HG02759 (cell line): ENCODE measurements at regions not wholly inside any gene's neighbourhood (a gene's known extent, or its start where the extent isn't known, plus 50 kb on each side); places are given as distances from the start of the nearest gene placed in this dataset.

Source experiments
- ATAC-seq: cut with Tn5 transposase; IDR thresholded peaks from one replicate; pipeline ENCODE4 v1.9.1; 2021; ENCODE audit warnings: mild to moderate bottlenecking, moderate library complexity; ENCODE audit not compliant: unreplicated experiment

DNA sequence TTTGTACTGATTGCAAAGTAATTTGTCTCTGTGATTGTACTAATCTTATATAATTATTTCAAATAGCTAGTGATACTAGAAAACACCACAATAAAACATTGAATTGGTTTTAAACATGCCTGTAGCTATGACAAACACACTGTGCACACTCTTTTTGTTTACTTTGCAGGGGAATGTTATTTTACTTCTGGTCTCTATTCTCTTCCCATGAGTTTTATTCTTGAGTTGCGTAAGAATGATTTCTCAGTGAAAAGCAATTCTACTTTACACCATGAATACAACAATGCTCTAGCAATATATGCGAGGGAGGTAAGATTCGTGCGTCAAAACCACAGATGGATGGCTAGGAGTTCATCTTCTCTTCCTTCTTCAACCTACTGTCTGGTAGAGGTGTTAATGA lies 68.4 kb upstream of the PHACTR1 start:
- ATAC-seq: no peak

GRCh38 chr6:12649325-12649724 lies 67.2 kb upstream of the PHACTR1 start:
- ATAC-seq: no peak

- no peak for ATAC-seq
Observed at GRCh38 chr6:12653486-12653885, 63.1 kb upstream of the PHACTR1 start.

DNA sequence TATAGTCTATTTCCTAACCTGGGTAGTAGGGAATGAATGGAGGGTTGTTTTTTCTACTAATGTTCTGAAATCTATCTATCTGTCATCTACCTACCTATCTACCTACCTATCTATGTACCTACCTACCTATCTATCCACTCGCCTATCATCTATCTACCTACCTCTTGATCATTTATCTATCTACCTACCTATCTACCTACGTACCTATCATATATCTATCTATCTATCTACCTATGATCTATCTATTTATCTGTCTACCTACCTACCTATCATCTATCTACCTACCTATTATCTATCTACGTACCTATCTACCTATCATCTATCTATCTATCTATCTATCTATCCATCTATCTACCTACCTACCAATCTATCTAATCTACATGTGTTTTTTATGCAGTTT lies 62.5 kb upstream of the PHACTR1 start:
- ATAC-seq: no peak

DNA sequence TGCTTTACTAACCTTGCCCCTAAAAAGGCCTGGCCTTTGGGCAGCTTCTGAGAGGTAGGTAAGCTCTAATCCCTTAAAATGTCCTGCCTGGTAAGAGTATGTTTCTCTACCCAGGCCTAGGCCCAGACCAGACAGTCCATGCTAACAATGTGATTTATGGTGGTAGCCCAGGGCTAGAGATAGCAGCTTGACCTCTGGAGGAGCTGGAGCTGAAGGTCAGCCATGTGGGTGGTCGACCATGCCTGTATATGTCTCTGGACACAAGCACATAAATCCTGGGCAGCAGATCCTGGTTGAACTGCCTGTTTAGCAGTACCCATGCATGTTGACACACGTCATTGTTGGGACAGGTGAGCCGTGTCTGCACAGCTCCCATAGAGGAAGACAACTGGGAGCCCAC lies 62.1 kb upstream of the PHACTR1 start:
- no peak for ATAC-seq

DNA sequence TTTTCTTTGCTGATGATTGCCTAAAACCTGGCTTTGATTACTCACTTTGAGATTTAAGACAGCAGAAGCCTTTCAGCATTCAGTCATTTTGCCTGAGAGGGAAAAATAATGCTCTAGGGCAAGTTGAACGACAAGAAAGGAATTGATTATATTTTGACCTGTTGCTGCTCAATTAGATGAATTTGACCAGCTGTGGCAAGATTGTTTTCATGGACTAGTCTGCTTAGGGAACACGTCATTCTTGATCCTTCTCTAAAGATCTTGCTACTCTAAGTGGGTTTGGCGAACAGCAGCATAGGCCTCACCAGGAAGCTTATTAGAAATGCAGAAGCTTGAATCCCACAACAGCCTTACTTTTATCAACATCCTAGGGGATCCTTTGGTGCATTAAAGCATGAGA lies 59.7 kb upstream of the PHACTR1 start:
- ATAC-seq: no peak

DNA sequence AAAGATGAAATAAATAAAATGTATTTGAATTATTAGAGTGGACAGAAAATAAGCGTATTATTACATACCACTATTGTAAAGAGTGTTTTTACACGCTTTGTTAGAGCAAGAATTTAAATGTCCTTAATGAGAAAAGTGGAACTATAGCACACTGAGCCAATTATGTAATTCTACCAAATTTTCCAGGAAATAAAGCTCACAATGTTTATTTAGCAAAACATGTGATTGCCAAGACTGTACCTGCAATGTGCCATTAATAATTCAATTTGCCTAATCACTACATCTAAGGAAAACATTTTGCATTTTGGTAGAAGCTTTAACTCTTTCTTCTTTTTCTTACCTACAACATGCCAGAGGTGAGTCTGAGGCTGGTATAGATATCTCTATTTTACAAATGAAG lies 58.7 kb upstream of the PHACTR1 start:
- no peak for ATAC-seq

GRCh38 chr6:12661432-12662089 lies 55.0 kb upstream of the PHACTR1 start:
- ATAC-seq: no peak
